22Rv1 (cell line): ENCODE measurements at regions not wholly inside any gene's neighbourhood (a gene's known extent, or its start where the extent isn't known, plus 50 kb on each side); places are given as distances from the start of the nearest gene placed in this dataset.

Experiments used
- ZFX ChIP-seq: fragments of 450-650 bp; IDR thresholded peaks from 2 replicates; pipeline ENCODE4 v1.6.1; 2017; ENCODE audit warnings: antibody characterized with exemption, borderline replicate concordance
- TF ChIP-seq, protein P1 (sequence below): fragments of 450-650 bp; IDR thresholded peaks from 2 replicates; pipeline ENCODE4 v1.5.1; 2017; ENCODE audit warnings: mild to moderate bottlenecking

DNA sequence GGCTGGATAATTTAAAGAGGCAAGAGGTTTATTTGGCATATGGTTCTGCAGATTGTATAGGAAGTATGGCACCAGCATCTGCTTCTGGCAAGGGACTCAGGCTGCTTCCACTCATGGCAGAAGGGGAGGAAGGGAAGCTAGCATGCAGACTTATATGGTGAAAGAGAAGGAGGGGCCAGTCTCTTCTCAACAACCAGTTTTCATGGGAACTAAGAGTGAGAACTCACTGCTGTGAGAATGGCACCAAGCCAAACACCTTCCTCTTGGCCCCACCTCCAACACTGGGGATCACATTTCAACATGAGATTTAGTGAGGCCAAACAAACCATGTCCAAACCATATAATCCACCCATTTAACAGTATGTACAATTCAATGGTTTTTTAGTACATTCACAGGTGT, 113.3 kb upstream of the SHB start:
- TF ChIP-seq, protein P1, sequence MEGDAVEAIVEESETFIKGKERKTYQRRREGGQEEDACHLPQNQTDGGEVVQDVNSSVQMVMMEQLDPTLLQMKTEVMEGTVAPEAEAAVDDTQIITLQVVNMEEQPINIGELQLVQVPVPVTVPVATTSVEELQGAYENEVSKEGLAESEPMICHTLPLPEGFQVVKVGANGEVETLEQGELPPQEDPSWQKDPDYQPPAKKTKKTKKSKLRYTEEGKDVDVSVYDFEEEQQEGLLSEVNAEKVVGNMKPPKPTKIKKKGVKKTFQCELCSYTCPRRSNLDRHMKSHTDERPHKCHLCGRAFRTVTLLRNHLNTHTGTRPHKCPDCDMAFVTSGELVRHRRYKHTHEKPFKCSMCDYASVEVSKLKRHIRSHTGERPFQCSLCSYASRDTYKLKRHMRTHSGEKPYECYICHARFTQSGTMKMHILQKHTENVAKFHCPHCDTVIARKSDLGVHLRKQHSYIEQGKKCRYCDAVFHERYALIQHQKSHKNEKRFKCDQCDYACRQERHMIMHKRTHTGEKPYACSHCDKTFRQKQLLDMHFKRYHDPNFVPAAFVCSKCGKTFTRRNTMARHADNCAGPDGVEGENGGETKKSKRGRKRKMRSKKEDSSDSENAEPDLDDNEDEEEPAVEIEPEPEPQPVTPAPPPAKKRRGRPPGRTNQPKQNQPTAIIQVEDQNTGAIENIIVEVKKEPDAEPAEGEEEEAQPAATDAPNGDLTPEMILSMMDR = no peak
- no peak for TF ChIP-seq ZFX
